Activated CD8-positive, alpha-beta memory T cell treated with anti-CD3 and anti-CD28 coated beads for 36 hours (primary cell): ENCODE measurements at regions not wholly inside any gene's neighbourhood (a gene's known extent, or its start where the extent isn't known, plus 50 kb on each side); places are given as distances from the start of the nearest gene placed in this dataset.

Source experiments
- CTCF ChIA-PET: fragments of 350-600 bp; sonication (Branson Sonifier 250); formaldehyde crosslinking; loops from one replicate; lab custom pipeline; 2021; ENCODE audit warnings: antibody characterized with exemption; lab: Charles Lee
- POLR2A ChIA-PET: fragments of 350-600 bp; sonication (Branson Sonifier 250); formaldehyde crosslinking; loops from one replicate; lab custom pipeline; 2021; ENCODE audit warnings: antibody characterized with exemption; lab: Charles Lee

- ChIA-PET POLR2A (no interaction called here), CTCF (no interaction called here)
Measured at GRCh38 chr15:95362306-95362705, 968.2 kb upstream of the NR2F2 start.

- ChIA-PET CTCF (no interaction called here), POLR2A (no interaction called here)
Measured at GRCh38 chr15:95363646-95364045, 966.9 kb upstream of the NR2F2 start.

- CTCF ChIA-PET, result interaction anchor here (0.6 to 0.7 kb wide), 2 partner anchors 56 to 981 kb away, joined by 3 read pairs; no protein-coding TSS in a partner anchor
- POLR2A ChIA-PET, result no interaction called here
Measured at GRCh38 chr15:95365511-95366107, 964.9 kb upstream of the NR2F2 start.

GRCh38 chr15:95368191-95368590 is 962.3 kb upstream of the NR2F2 start:
- ChIA-PET CTCF (no interaction called here), POLR2A (no interaction called here)

GRCh38 chr15:95368755-95369601 is 961.5 kb upstream of the NR2F2 start:
- POLR2A ChIA-PET, result no interaction called here
- CTCF ChIA-PET, result no interaction called here

- ChIA-PET CTCF (no interaction called here), POLR2A (no interaction called here)
Measured at GRCh38 chr15:95370291-95370690, 960.2 kb upstream of the NR2F2 start.

GRCh38 chr15:95371664-95372063 is 958.8 kb upstream of the NR2F2 start:
- POLR2A ChIA-PET, result no interaction called here

GRCh38 chr15:95375281-95375680 is 955.2 kb upstream of the NR2F2 start:
- CTCF ChIA-PET, result no interaction called here

More at GRCh38 chr15:95371664-95372063, 958.8 kb upstream of the NR2F2 start:
- CTCF ChIA-PET, result no interaction called here

GRCh38 chr15:95377258-95377852 is 953.1 kb upstream of the NR2F2 start:
- POLR2A ChIA-PET, result no interaction called here
- CTCF ChIA-PET, result no interaction called here

More at GRCh38 chr15:95375281-95375680, 955.2 kb upstream of the NR2F2 start:
- POLR2A ChIA-PET, result no interaction called here

GRCh38 chr15:95394186-95395067 is 936.1 kb upstream of the NR2F2 start:
- ChIA-PET POLR2A (no interaction called here), CTCF (interaction anchor here (1.0 kb wide), 1 partner anchor 45 kb away, joined by 3 read pairs; no protein-coding TSS in a partner anchor)

- ChIA-PET POLR2A (no interaction called here), CTCF (no interaction called here)
Measured at GRCh38 chr15:95400428-95400827, 930.1 kb upstream of the NR2F2 start.

- CTCF ChIA-PET, result no interaction called here
Measured at GRCh38 chr15:95401587-95401986, 928.9 kb upstream of the NR2F2 start.

GRCh38 chr15:95405447-95405846 is 925.1 kb upstream of the NR2F2 start:
- ChIA-PET CTCF (no interaction called here), POLR2A (no interaction called here)

More at GRCh38 chr15:95401587-95401986, 928.9 kb upstream of the NR2F2 start:
- POLR2A ChIA-PET, result no interaction called here

- ChIA-PET CTCF (no interaction called here), POLR2A (no interaction called here)
Measured at GRCh38 chr15:95407534-95407933, 923.0 kb upstream of the NR2F2 start.

GRCh38 chr15:95409211-95409610 is 921.3 kb upstream of the NR2F2 start:
- ChIA-PET CTCF (no interaction called here), POLR2A (no interaction called here)

- POLR2A ChIA-PET, result no interaction called here
- CTCF ChIA-PET, result no interaction called here
Measured at GRCh38 chr15:95409626-95410310, 920.7 kb upstream of the NR2F2 start.

GRCh38 chr15:95410757-95411156 is 919.7 kb upstream of the NR2F2 start:
- POLR2A ChIA-PET, result no interaction called here
- CTCF ChIA-PET, result no interaction called here

GRCh38 chr15:95416576-95416975 is 913.9 kb upstream of the NR2F2 start:
- ChIA-PET CTCF (no interaction called here), POLR2A (no interaction called here)

GRCh38 chr15:95417761-95418160 is 912.7 kb upstream of the NR2F2 start:
- ChIA-PET POLR2A (no interaction called here), CTCF (no interaction called here)
